ENCODE measurements at regions not wholly inside any gene's neighbourhood (a gene's known extent, or its start where the extent isn't known, plus 50 kb on each side); places are given as distances from the start of the nearest gene placed in this dataset.

DNA sequence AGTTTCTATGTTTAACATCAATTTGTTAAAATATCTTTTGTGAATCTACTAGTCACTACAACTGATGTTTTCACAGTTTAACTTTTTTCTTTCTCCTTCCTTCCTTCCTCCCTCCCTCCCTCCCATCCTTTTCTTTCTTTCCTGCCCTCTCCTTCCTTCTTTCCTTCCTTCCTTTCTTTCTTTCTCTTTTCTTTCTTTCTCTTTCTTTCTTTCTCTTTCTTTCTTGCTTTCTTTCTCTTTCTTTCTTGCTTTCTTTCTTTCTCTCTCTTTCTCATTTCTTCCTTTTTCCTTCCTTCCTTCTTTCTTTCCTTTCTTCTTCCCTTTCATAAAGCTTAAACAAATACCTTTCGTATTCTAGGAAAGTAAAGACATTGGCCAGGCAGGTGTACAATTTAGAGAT lies 2083.0 kb upstream of the CELF4 start (continued):
- TF ChIP-seq, protein P1, sequence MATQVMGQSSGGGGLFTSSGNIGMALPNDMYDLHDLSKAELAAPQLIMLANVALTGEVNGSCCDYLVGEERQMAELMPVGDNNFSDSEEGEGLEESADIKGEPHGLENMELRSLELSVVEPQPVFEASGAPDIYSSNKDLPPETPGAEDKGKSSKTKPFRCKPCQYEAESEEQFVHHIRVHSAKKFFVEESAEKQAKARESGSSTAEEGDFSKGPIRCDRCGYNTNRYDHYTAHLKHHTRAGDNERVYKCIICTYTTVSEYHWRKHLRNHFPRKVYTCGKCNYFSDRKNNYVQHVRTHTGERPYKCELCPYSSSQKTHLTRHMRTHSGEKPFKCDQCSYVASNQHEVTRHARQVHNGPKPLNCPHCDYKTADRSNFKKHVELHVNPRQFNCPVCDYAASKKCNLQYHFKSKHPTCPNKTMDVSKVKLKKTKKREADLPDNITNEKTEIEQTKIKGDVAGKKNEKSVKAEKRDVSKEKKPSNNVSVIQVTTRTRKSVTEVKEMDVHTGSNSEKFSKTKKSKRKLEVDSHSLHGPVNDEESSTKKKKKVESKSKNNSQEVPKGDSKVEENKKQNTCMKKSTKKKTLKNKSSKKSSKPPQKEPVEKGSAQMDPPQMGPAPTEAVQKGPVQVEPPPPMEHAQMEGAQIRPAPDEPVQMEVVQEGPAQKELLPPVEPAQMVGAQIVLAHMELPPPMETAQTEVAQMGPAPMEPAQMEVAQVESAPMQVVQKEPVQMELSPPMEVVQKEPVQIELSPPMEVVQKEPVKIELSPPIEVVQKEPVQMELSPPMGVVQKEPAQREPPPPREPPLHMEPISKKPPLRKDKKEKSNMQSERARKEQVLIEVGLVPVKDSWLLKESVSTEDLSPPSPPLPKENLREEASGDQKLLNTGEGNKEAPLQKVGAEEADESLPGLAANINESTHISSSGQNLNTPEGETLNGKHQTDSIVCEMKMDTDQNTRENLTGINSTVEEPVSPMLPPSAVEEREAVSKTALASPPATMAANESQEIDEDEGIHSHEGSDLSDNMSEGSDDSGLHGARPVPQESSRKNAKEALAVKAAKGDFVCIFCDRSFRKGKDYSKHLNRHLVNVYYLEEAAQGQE (IDR thresholded peaks at IDR 0.05; ENCODE audit: low read depth, low read length): no peak
- TF ChIP-seq, protein P2, sequence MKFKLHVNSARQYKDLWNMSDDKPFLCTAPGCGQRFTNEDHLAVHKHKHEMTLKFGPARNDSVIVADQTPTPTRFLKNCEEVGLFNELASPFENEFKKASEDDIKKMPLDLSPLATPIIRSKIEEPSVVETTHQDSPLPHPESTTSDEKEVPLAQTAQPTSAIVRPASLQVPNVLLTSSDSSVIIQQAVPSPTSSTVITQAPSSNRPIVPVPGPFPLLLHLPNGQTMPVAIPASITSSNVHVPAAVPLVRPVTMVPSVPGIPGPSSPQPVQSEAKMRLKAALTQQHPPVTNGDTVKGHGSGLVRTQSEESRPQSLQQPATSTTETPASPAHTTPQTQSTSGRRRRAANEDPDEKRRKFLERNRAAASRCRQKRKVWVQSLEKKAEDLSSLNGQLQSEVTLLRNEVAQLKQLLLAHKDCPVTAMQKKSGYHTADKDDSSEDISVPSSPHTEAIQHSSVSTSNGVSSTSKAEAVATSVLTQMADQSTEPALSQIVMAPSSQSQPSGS (IDR thresholded peaks at IDR 0.05; ENCODE audit: low read length): no peak
- TF ChIP-seq MEF2B (IDR thresholded peaks at IDR 0.05; ENCODE audit: partially characterized antibody, poor library complexity, severe bottlenecking) (no peak), SIN3A (IDR thresholded peaks at IDR 0.05; ENCODE audit: low read depth, low read length) (no peak), NFXL1 (IDR thresholded peaks at IDR 0.05; ENCODE audit: borderline replicate concordance) (no peak), SREBF2 (IDR thresholded peaks at IDR 0.05; ENCODE audit: low read length) (no peak)

DNA sequence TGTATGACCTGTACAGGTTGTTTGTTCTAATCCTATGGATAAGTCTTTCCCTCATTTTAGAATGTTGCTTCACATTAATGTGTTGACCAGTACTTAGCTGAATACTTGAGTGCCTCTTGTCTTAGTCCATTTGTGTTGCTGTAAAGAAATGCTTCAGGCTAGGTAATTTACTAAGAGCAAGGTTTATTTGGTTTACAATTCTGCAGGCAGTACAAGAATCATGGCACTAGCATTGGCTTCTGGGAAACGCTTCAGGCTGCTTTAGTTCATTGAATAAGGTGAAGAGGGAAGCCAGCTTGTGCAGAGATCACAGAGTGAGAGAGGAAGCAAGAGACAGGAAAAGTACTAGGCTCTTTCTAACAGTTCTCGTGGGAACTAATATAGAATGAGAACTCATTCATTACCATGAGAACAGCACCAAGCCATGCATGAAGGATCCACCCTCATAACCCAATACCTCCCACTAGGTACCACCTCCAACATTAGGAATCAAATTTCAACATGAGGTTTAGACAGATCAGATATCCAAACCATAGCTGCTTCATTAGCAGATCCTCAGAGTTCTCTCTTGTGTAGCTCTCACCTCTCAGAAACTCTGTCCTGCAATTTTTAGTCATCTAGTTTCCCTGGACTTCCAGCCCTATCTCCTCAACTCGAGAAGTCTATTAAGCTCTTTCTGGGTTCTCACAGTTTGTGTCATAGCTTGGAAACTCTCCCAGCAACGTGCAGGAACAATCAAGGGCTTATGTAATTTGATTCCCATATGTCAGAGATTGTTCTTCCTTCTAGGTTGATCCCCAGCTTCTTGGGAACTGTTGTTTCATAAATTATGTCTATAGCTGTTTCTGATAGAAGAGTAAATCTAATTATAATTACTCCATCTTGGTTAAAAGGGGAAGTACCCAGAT lies 2082.3 kb upstream of the CELF4 start:
- H3K9ac ChIP-seq (ENCODE audit: control insufficient read depth, insufficient read depth, low read length): no peak overlapping the region
- H2AFZ ChIP-seq (ENCODE audit: control insufficient read depth, low read depth, low read length): no peak overlapping the region
- H3K27me3 ChIP-seq (replicated peaks in 1 of 2; ENCODE audit: control insufficient read depth in 2 of 2, insufficient read depth in 2 of 2, low read length in 1 of 2): no peaks in the 10 kb centered on the region
- H4K20me1 ChIP-seq (ENCODE audit: control insufficient read depth, insufficient read depth): no peaks in the 10 kb centered on the region
- POLR2A ChIA-PET: no interaction called here
- RAD21 ChIA-PET (ENCODE audit: unreplicated experiment): no interaction called here
- H3K4me2 ChIP-seq (ENCODE audit: control insufficient read depth, insufficient read depth): no peak overlapping the region
- H3K9me3 ChIP-seq (replicated peaks; ENCODE audit: control insufficient read depth, insufficient read depth, low read length): no peaks in the 10 kb centered on the region
- no peak for FAIRE-seq
- CTCF ChIA-PET: no interaction called here
- no TSS peak for BruUV-seq (replicated peaks)
- no peaks in the 10 kb centered on the region for H3K4me1 ChIP-seq (ENCODE audit: control insufficient read depth, insufficient read depth, low read length)
- no peak overlapping the region for H3K4me3 ChIP-seq
- H3K27ac ChIP-seq (ENCODE audit: control insufficient read depth, insufficient read depth): no peak overlapping the region
- in situ Hi-C loops (cut with MboI) (no loop called here), intact Hi-C loops (cut with micrococcal nuclease; ENCODE audit: unreplicated experiment) (no loop called here)
- H3K79me2 ChIP-seq (ENCODE audit: control insufficient read depth, insufficient read depth, low read length): no peaks in the 10 kb centered on the region
- no peak for ATAC-seq
- DNase-seq (ENCODE audit: low read depth, low spot score): no peak
- SMC1A ChIA-PET (ENCODE audit: uncharacterized antibody, unreplicated experiment): no interaction called here
- 8% methylated on average over 4 of the region's 4 CpGs for WGBS (ENCODE audit: insufficient coverage, insufficient replicate concordance, low lambda C conversion rate, missing lambda C conversion rate)
- no peaks in the 10 kb centered on the region for H3K36me3 ChIP-seq (ENCODE audit: control insufficient read depth in 2 of 2, insufficient read depth in 2 of 2, low read length in 1 of 2)
- no peak for TF ChIP-seq EZH2 (IDR thresholded peaks at IDR 0.05; ENCODE audit: borderline replicate concordance, control insufficient read depth, low read depth, low read length)
- TF ChIP-seq HDGF (IDR thresholded peaks at IDR 0.05): no peak
- TF ChIP-seq RAD51 (IDR thresholded peaks at IDR 0.05): no peak
- TF ChIP-seq, protein P3, sequence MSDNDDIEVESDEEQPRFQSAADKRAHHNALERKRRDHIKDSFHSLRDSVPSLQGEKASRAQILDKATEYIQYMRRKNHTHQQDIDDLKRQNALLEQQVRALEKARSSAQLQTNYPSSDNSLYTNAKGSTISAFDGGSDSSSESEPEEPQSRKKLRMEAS (IDR thresholded peaks at IDR 0.05; ENCODE audit: low read depth, low read length): no peak
- TF ChIP-seq BACH1 (IDR thresholded peaks at IDR 0.05; ENCODE audit: borderline replicate concordance): no peak
- TF ChIP-seq MYC (IDR thresholded peaks at IDR 0.05; ENCODE audit: insufficient read depth, insufficient read length, insufficient replicate concordance, low read length, severe bottlenecking): no peak
- TF ChIP-seq, protein P4, sequence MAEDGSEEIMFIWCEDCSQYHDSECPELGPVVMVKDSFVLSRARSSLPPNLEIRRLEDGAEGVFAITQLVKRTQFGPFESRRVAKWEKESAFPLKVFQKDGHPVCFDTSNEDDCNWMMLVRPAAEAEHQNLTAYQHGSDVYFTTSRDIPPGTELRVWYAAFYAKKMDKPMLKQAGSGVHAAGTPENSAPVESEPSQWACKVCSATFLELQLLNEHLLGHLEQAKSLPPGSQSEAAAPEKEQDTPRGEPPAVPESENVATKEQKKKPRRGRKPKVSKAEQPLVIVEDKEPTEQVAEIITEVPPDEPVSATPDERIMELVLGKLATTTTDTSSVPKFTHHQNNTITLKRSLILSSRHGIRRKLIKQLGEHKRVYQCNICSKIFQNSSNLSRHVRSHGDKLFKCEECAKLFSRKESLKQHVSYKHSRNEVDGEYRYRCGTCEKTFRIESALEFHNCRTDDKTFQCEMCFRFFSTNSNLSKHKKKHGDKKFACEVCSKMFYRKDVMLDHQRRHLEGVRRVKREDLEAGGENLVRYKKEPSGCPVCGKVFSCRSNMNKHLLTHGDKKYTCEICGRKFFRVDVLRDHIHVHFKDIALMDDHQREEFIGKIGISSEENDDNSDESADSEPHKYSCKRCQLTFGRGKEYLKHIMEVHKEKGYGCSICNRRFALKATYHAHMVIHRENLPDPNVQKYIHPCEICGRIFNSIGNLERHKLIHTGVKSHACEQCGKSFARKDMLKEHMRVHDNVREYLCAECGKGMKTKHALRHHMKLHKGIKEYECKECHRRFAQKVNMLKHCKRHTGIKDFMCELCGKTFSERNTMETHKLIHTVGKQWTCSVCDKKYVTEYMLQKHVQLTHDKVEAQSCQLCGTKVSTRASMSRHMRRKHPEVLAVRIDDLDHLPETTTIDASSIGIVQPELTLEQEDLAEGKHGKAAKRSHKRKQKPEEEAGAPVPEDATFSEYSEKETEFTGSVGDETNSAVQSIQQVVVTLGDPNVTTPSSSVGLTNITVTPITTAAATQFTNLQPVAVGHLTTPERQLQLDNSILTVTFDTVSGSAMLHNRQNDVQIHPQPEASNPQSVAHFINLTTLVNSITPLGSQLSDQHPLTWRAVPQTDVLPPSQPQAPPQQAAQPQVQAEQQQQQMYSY (CRISPR knock-in tag; IDR thresholded peaks at IDR 0.05): no peak

All from GM12878 (cell line).